ENCODE measurements at regions not wholly inside any gene's neighbourhood (a gene's known extent, or its start where the extent isn't known, plus 50 kb on each side); places are given as distances from the start of the nearest gene placed in this dataset.
A peak's percentile ranks its signal among the peaks of the same experiment; 100 is the strongest.

GRCh38 chr13:111458001-111458531 is 137.6 kb downstream of the TEX29 start:
- Histone ChIP-seq H3K9me3 (ENCODE audit: control insufficient read depth, low read length) (no peaks in the 10 kb centered on the region), H3K27ac (ENCODE audit: low read length) (no peak overlapping the region), H3K27me3 (ENCODE audit: control insufficient read depth, insufficient read depth) (no peaks in the 10 kb centered on the region), H3K4me1 (ENCODE audit: control insufficient read depth, insufficient read depth, low read length) (no peaks in the 10 kb centered on the region), H3K4me3 (ENCODE audit: low read length) (no peak overlapping the region)
- whole genome bisulfite sequencing: 79% methylated on average over 12 of the region's 12 CpGs
- DNase-seq: no peak
- no peak for ATAC-seq
- intact Hi-C loops (cut with DNase I): no loop called here

GRCh38 chr13:111458739-111459138 is 138.3 kb downstream of the TEX29 start:
- Histone ChIP-seq H3K27me3 (ENCODE audit: control insufficient read depth, insufficient read depth) (no peaks in the 10 kb centered on the region), H3K4me3 (ENCODE audit: low read length) (no peak overlapping the region), H3K4me1 (ENCODE audit: control insufficient read depth, insufficient read depth, low read length) (no peaks in the 10 kb centered on the region), H3K9me3 (ENCODE audit: control insufficient read depth, low read length) (no peaks in the 10 kb centered on the region), H3K27ac (ENCODE audit: low read length) (no peak overlapping the region)
- ATAC-seq (no peak), DNase-seq (peak in 1 of 3 donors; percentile 28)
- WGBS: 84% methylated on average over 16 of the region's 16 CpGs
- intact Hi-C loops (cut with DNase I): no loop called here

GRCh38 chr13:111459803-111460547 is 139.5 kb downstream of the TEX29 start:
- intact Hi-C loops (cut with DNase I): no loop called here
- no peak overlapping the region for H3K4me3 ChIP-seq (ENCODE audit: low read length)
- ATAC-seq: peak in 1 of 2 donors; percentile 12
- DNase-seq: no peak
- 72% methylated on average over 9 of the region's 9 CpGs for WGBS
- no peaks in the 10 kb centered on the region for H3K4me1 ChIP-seq (ENCODE audit: control insufficient read depth, insufficient read depth, low read length)
- no peaks in the 10 kb centered on the region for H3K9me3 ChIP-seq (ENCODE audit: control insufficient read depth, low read length)
- H3K27me3 ChIP-seq (ENCODE audit: control insufficient read depth, insufficient read depth): no peaks in the 10 kb centered on the region
- H3K27ac ChIP-seq (ENCODE audit: low read length): no peak overlapping the region

GRCh38 chr13:111460548-111461444 is 140.4 kb downstream of the TEX29 start:
- Histone ChIP-seq H3K4me1 (ENCODE audit: control insufficient read depth, insufficient read depth, low read length) (no peaks in the 10 kb centered on the region), H3K4me3 (ENCODE audit: low read length) (no peak overlapping the region), H3K9me3 (ENCODE audit: control insufficient read depth, low read length) (no peaks in the 10 kb centered on the region), H3K27ac (ENCODE audit: low read length) (no peak overlapping the region), H3K27me3 (ENCODE audit: control insufficient read depth, insufficient read depth) (no peaks in the 10 kb centered on the region)
- DNase-seq (peak in 1 of 3 donors; percentile 49), ATAC-seq (peak; percentile 64 to 67)
- intact Hi-C loops (cut with DNase I): no loop called here
- WGBS: 52% methylated on average over 22 of the region's 22 CpGs

- no peaks in the 10 kb centered on the region for H3K27me3 ChIP-seq (ENCODE audit: control insufficient read depth, insufficient read depth)
- intact Hi-C loops (cut with DNase I): no loop called here
- ATAC-seq: no peak
These were observed 141.2 kb downstream of the TEX29 start for GRCh38 chr13:111461445-111462149.

GRCh38 chr13:111462221-111462764 is 141.9 kb downstream of the TEX29 start:
- no peaks in the 10 kb centered on the region for H3K4me1 ChIP-seq (ENCODE audit: control insufficient read depth, insufficient read depth, low read length)
- no peaks in the 10 kb centered on the region for H3K27me3 ChIP-seq (ENCODE audit: control insufficient read depth, insufficient read depth)
- H3K9me3 ChIP-seq (ENCODE audit: control insufficient read depth, low read length): no peaks in the 10 kb centered on the region
- ATAC-seq: no peak
- H3K4me3 ChIP-seq (ENCODE audit: low read length): no peak overlapping the region
- no peak for DNase-seq
- 79% methylated on average over 14 of the region's 14 CpGs for WGBS
- no peak overlapping the region for H3K27ac ChIP-seq (ENCODE audit: low read length)
- intact Hi-C loops (cut with DNase I): no loop called here

More at GRCh38 chr13:111461445-111462149, 141.2 kb downstream of the TEX29 start:
- no peak for DNase-seq
- no peaks in the 10 kb centered on the region for H3K4me1 ChIP-seq (ENCODE audit: control insufficient read depth, insufficient read depth, low read length)
- no peak overlapping the region for H3K4me3 ChIP-seq (ENCODE audit: low read length)
- H3K27ac ChIP-seq (ENCODE audit: low read length): no peak overlapping the region
- no peaks in the 10 kb centered on the region for H3K9me3 ChIP-seq (ENCODE audit: control insufficient read depth, low read length)
- WGBS: 51% methylated on average over 15 of the region's 15 CpGs

GRCh38 chr13:111462944-111463343 is 142.5 kb downstream of the TEX29 start:
- 87% methylated on average over 6 of the region's 6 CpGs for WGBS
- ATAC-seq: no peak
- intact Hi-C loops (cut with DNase I): no loop called here

GRCh38 chr13:111467111-111467890 is 146.9 kb downstream of the TEX29 start:
- WGBS: 77% methylated on average over 7 of the region's 7 CpGs
- H3K27ac ChIP-seq (ENCODE audit: low read length): no peak overlapping the region
- no peak for DNase-seq
- no peak overlapping the region for H3K4me3 ChIP-seq (ENCODE audit: low read length)
- H3K9me3 ChIP-seq (ENCODE audit: control insufficient read depth, low read length): no peaks in the 10 kb centered on the region
- H3K27me3 ChIP-seq (ENCODE audit: control insufficient read depth, insufficient read depth): no peaks in the 10 kb centered on the region
- no peak for ATAC-seq
- intact Hi-C loops (cut with DNase I): no loop called here
- H3K4me1 ChIP-seq (ENCODE audit: control insufficient read depth, insufficient read depth, low read length): no peaks in the 10 kb centered on the region

More at GRCh38 chr13:111462944-111463343, 142.5 kb downstream of the TEX29 start:
- Histone ChIP-seq H3K4me3 (ENCODE audit: low read length) (no peak overlapping the region), H3K4me1 (ENCODE audit: control insufficient read depth, insufficient read depth, low read length) (no peaks in the 10 kb centered on the region), H3K9me3 (ENCODE audit: control insufficient read depth, low read length) (no peaks in the 10 kb centered on the region), H3K27ac (ENCODE audit: low read length) (no peak overlapping the region), H3K27me3 (ENCODE audit: control insufficient read depth, insufficient read depth) (no peaks in the 10 kb centered on the region)
- DNase-seq: no peak

GRCh38 chr13:111468037-111468959 is 147.9 kb downstream of the TEX29 start:
- intact Hi-C loops (cut with DNase I): no loop called here
- WGBS: 88% methylated on average over 23 of the region's 23 CpGs
- no peaks in the 10 kb centered on the region for H3K27me3 ChIP-seq (ENCODE audit: control insufficient read depth, insufficient read depth)

More at GRCh38 chr13:111468037-111468959, 147.9 kb downstream of the TEX29 start:
- H3K4me1 ChIP-seq (ENCODE audit: control insufficient read depth, insufficient read depth, low read length): no peaks in the 10 kb centered on the region
- no peak overlapping the region for H3K4me3 ChIP-seq (ENCODE audit: low read length)
- H3K9me3 ChIP-seq (ENCODE audit: control insufficient read depth, low read length): no peaks in the 10 kb centered on the region
- ATAC-seq (no peak), DNase-seq (no peak)
- no peak overlapping the region for H3K27ac ChIP-seq (ENCODE audit: low read length)

Measured in right cardiac atrium (tissue), 5 donors.